Bronchial epithelial cell (primary cell): ENCODE measurements at regions not wholly inside any gene's neighbourhood (a gene's known extent, or its start where the extent isn't known, plus 50 kb on each side); places are given as distances from the start of the nearest gene placed in this dataset.
A peak's percentile ranks its signal among the peaks of the same experiment; 100 is the strongest.

Experiments
- DNase-seq: peaks from one replicate; pipeline ENCODE4 v3.0.0-alpha.2; 2010; ENCODE audit warnings: low read depth
- FAIRE-seq: peaks from 2 replicates; lab custom pipeline; 2011; peaks lifted over from hg19 to GRCh38; lab: Jason Lieb, UNC
- H3K27me3 ChIP-seq: 2 replicates; pipeline ENCODE4 v1.5.1; 2011; ENCODE audit warnings: low read length; ENCODE audit not compliant: control insufficient read depth, insufficient read depth
- H3K36me3 ChIP-seq: 2 replicates; pipeline ENCODE4 v1.5.1; 2011; ENCODE audit warnings: low read length; ENCODE audit not compliant: control insufficient read depth, insufficient read depth
- H3K4me3 ChIP-seq: 2 replicates; pipeline ENCODE4 v1.5.1; 2011; ENCODE audit warnings: mild to moderate bottlenecking, low read depth, low read length, control low read depth
- CTCF ChIP-seq: IDR thresholded peaks from 2 replicates; pipeline ENCODE4 v1.5.1; 2011; ENCODE audit warnings: mild to moderate bottlenecking, moderate library complexity, low read length, control low read depth, inconsistent platforms; ENCODE audit not compliant: insufficient read depth, severe bottlenecking

DNA sequence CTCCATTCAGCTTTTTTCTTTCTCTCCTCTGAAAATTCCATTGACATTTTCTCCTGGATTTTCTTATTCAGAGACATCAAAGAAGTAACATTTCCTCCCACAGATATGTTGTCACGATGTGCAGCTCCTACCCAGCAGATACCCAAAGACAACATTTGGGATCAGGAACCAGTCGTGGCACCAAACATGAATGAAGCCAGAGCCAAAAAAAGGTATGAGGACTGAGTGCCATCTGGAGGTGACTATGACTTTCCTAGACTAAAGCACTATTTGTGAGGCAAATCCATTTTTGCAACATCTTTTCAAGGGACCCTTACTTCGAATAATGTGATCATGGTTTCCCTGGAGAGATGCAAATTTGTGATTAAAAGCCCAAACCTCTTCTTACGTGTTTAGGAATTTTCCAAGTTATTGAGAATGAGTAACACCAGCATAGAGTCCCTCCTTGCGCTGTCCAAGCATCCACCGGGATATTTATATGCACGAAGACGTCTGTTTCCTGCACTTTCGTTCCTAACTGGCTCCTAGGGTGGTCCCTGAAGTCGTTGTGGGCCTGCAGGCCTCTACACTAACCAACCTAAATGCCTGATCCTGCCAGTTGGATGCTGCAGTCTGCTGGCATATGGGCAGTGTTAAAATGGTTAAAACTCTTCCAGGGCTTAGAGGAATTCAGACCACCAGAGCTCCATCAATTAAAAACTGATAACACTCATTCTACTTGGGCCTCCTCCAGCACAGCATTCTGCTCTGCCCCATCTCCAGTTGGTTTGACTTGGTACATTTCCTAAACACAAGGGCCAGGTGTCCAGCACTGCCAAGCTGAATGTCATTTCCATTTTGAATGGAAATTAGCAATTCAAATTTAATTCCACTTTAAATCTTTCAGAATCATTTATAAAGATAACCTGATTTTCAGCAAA, 256.6 kb downstream of the C6orf118 start:
- Histone ChIP-seq H3K4me3 (no peak overlapping the region), H3K27me3 (no peaks in the 10 kb centered on the region), H3K36me3 (no peaks in the 10 kb centered on the region)
- FAIRE-seq (no peak), DNase-seq (no peak)
- no peak for TF ChIP-seq CTCF

DNA sequence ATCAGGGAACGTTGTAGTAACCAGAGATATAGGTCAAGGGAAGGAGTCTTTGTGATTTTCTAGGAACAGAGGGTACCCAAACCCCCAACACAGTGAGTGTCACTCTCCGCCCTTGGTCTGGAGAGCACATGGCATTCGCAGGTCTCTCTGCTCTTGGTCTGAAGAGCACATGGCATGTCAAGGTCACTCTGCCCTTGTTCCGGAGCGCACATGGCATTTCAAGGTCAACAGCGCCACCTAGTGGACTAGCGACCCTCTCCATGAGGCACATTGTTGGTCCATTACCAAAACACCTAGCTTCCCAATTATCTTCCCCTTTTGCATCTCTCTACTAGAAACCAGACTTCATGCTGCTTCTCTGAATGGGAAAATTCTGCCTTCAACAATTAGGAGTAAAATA, 260.0 kb downstream of the C6orf118 start:
- peak; percentile 3 for DNase-seq
- Histone ChIP-seq H3K4me3 (no peak overlapping the region), H3K27me3 (no peaks in the 10 kb centered on the region), H3K36me3 (no peaks in the 10 kb centered on the region)
- no peak for FAIRE-seq
- peak; percentile 40 for TF ChIP-seq CTCF

- DNase-seq (no peak), FAIRE-seq (no peak)
- TF ChIP-seq CTCF = no peak
- Histone ChIP-seq H3K36me3 (no peaks in the 10 kb centered on the region), H3K27me3 (no peaks in the 10 kb centered on the region), H3K4me3 (no peak overlapping the region)
Measured at GRCh38 chr6:165047952-165048351, 261.5 kb downstream of the C6orf118 start.

- DNase-seq = no peak
- TF ChIP-seq CTCF = no peak
- Histone ChIP-seq H3K36me3 (no peaks in the 10 kb centered on the region), H3K4me3 (no peak overlapping the region), H3K27me3 (no peaks in the 10 kb centered on the region)
- no peak for FAIRE-seq
Measured at GRCh38 chr6:165045631-165046030, 263.8 kb downstream of the C6orf118 start.

DNA sequence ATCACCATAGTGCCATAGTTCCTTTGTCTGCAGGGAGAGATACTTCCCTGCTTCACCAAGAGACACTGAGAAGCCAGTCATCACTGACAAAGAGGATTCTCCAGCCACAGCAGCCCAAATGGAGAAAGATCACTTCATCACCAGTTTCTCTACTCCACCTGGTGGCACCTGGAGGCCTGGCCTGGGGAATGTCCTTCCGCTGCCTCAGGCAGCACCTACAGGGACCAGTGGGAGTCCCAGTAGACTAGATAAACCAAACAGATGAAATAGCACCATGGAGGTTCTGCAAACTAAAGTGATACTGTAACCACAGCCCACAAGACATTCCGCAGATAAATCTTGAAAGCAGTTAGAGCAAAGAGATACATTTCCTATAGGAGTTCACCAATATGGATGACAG, 266.5 kb downstream of the C6orf118 start:
- no peak overlapping the region for H3K4me3 ChIP-seq
- TF ChIP-seq CTCF = no peak
- DNase-seq = no peak
- no peak for FAIRE-seq
- no peaks in the 10 kb centered on the region for H3K27me3 ChIP-seq
- H3K36me3 ChIP-seq = no peaks in the 10 kb centered on the region
